Erythroblast (primary cell): ENCODE measurements at regions not wholly inside any gene's neighbourhood (a gene's known extent, or its start where the extent isn't known, plus 50 kb on each side); places are given as distances from the start of the nearest gene placed in this dataset.

Experiments used
- GATA1 ChIP-seq: IDR thresholded peaks from 2 replicates; pipeline ENCODE4 v1.6.1; 2011; ENCODE audit warnings: low read depth, mild to moderate bottlenecking, control low read depth, low read length, moderate library complexity
- POLR2A ChIP-seq: IDR thresholded peaks from 2 replicates; pipeline ENCODE4 v1.6.1; 2011; ENCODE audit warnings: mild to moderate bottlenecking, low read length

DNA sequence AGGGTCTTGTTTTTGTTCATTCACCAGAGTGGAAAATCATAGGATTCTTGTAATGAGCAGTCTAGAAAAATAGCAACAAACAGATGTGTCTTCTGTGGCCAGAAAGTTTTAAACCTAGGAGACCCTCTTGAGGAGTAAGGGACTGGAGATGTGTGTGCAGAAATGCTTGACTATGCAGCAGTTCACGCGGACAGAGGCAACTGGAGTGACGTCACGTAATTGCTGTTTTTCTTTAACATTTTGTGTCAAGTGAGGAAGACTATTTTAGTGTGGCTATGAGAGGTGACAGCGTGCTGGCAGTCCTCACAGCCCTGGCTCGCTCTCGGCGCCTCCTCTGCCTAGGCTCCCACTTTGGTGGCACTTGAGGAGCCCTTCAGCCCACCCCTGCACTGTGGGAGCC, 163.1 kb upstream of the PTCH1 start:
- no peak for TF ChIP-seq POLR2A
- no peak for TF ChIP-seq GATA1
